ENCODE measurements at regions not wholly inside any gene's neighbourhood (a gene's known extent, or its start where the extent isn't known, plus 50 kb on each side); places are given as distances from the start of the nearest gene placed in this dataset.

GRCh38 chr4:152165146-152165545 lies 370.7 kb downstream of the FBXW7 start:
- TF ChIP-seq CTCF (IDR thresholded peaks at IDR 0.05) (no peak), EZH2 (IDR thresholded peaks at IDR 0.05) (no peak), EZH2phosphoT487 (IDR thresholded peaks at IDR 0.05) (no peak)
